Nephron (organoid): ENCODE measurements at regions not wholly inside any gene's neighbourhood (a gene's known extent, or its start where the extent isn't known, plus 50 kb on each side); places are given as distances from the start of the nearest gene placed in this dataset.

ENCODE experiments used
- H3K27ac Mint-ChIP-seq, 3 experiments: 2 replicates each; pipeline ENCODE4 v1.8.0; 2020; ENCODE audit warnings: mixed read lengths in 3 of 3, mild to moderate bottlenecking in 2 of 3, moderate library complexity in 1 of 3
- H3K27me3 Mint-ChIP-seq: 2 replicates; pipeline ENCODE4 v1.8.0; 2021; ENCODE audit warnings: low read depth, mild to moderate bottlenecking, moderate library complexity, mixed read lengths
- H3K36me3 Mint-ChIP-seq: 2 replicates; pipeline ENCODE4 v1.8.0; 2020; ENCODE audit warnings: low read depth, mixed read lengths
- H3K4me1 Mint-ChIP-seq: 2 replicates; pipeline ENCODE4 v1.8.0; 2020; ENCODE audit warnings: mixed read lengths
- H3K4me3 Mint-ChIP-seq, 3 experiments: 2 replicates each; pipeline ENCODE4 v1.8.0; 2020; ENCODE audit warnings: mild to moderate bottlenecking in 3 of 3, mixed read lengths in 3 of 3, moderate library complexity in 2 of 3
- H3K9me3 Mint-ChIP-seq: 2 replicates; pipeline ENCODE4 v1.8.0; 2020; ENCODE audit warnings: mixed read lengths
- CTCF ChIP-seq, 3 experiments: fragments of 200-600 bp; sonication (generic); IDR thresholded peaks; one replicate each; pipeline ENCODE4 v1.5.0; 2021; ENCODE audit warnings: antibody characterized with exemption in 3 of 3; ENCODE audit not compliant: unreplicated experiment in 3 of 3

- Mint-ChIP-seq H3K4me3 (no peak overlapping the region), H3K36me3 (no peaks in the 10 kb centered on the region), H3K27me3 (peaks cover 6% of the 10 kb centered on the region), H3K4me1 (no peaks in the 10 kb centered on the region), H3K27ac (no peak overlapping the region), H3K9me3 (no peaks in the 10 kb centered on the region)
- no peak for TF ChIP-seq CTCF (IDR thresholded peaks at IDR 0.05; ENCODE audit: unreplicated experiment in 3 of 3)
These were observed 344.9 kb downstream of the RBM43 start for GRCh38 chr2:150916467-150917396.

GRCh38 chr2:150911766-150912280 is 349.8 kb downstream of the RBM43 start:
- Mint-ChIP-seq H3K27ac (no peak overlapping the region), H3K36me3 (no peaks in the 10 kb centered on the region), H3K9me3 (no peaks in the 10 kb centered on the region), H3K27me3 (peaks cover 6% of the 10 kb centered on the region), H3K4me1 (no peaks in the 10 kb centered on the region), H3K4me3 (no peak overlapping the region)
- TF ChIP-seq CTCF (IDR thresholded peaks at IDR 0.05; ENCODE audit: unreplicated experiment in 3 of 3), result no peak

- Mint-ChIP-seq H3K27me3 (peaks cover 10% of the 10 kb centered on the region), H3K27ac (no peak overlapping the region), H3K9me3 (peaks cover 4% of the 10 kb centered on the region), H3K4me1 (no peaks in the 10 kb centered on the region), H3K4me3 (no peak overlapping the region), H3K36me3 (no peaks in the 10 kb centered on the region)
- TF ChIP-seq CTCF (IDR thresholded peaks at IDR 0.05; ENCODE audit: unreplicated experiment in 3 of 3), result no peak
These were observed 352.1 kb downstream of the RBM43 start for GRCh38 chr2:150909613-150910012.

- Mint-ChIP-seq H3K4me3 (no peak overlapping the region), H3K27me3 (peaks cover 10% of the 10 kb centered on the region), H3K27ac (no peak overlapping the region), H3K9me3 (peaks cover 4% of the 10 kb centered on the region), H3K36me3 (no peaks in the 10 kb centered on the region), H3K4me1 (no peaks in the 10 kb centered on the region)
- no peak for TF ChIP-seq CTCF (IDR thresholded peaks at IDR 0.05; ENCODE audit: unreplicated experiment in 3 of 3)
These were observed 352.6 kb downstream of the RBM43 start for GRCh38 chr2:150909090-150909489.

- H3K4me3 Mint-ChIP-seq, result no peak overlapping the region
- H3K36me3 Mint-ChIP-seq, result no peaks in the 10 kb centered on the region
- peaks cover 5% of the 10 kb centered on the region for H3K27me3 Mint-ChIP-seq
- TF ChIP-seq CTCF (IDR thresholded peaks at IDR 0.05; ENCODE audit: unreplicated experiment in 3 of 3), result no peak
- H3K4me1 Mint-ChIP-seq, result no peaks in the 10 kb centered on the region
- peaks cover 9% of the 10 kb centered on the region for H3K9me3 Mint-ChIP-seq
- H3K27ac Mint-ChIP-seq, result no peak overlapping the region
These were observed 354.2 kb downstream of the RBM43 start for GRCh38 chr2:150907466-150907865.
